HG02981 (cell line): ENCODE measurements at regions not wholly inside any gene's neighbourhood (a gene's known extent, or its start where the extent isn't known, plus 50 kb on each side); places are given as distances from the start of the nearest gene placed in this dataset.
"Not testable (repeated sequence)": the region's sequence is repeated elsewhere in the genome, so short reads cannot be mapped to it uniquely, and the experiment has no call there.

Source experiments
- ATAC-seq: cut with Tn5 transposase; IDR thresholded peaks from one replicate; pipeline ENCODE4 v1.9.1; 2021; ENCODE audit warnings: mild to moderate bottlenecking, moderate library complexity; ENCODE audit not compliant: unreplicated experiment

- ATAC-seq, result no peak
Observed at GRCh38 chr16:87041286-87041685, 275.9 kb downstream of the C16orf95 start.

GRCh38 chr16:87042551-87043230, 274.5 kb downstream of the C16orf95 start:
- ATAC-seq, result no peak

- no peak for ATAC-seq
Observed at GRCh38 chr16:87043231-87044031, 273.8 kb downstream of the C16orf95 start.

- no peak for ATAC-seq
Observed at GRCh38 chr16:87044032-87044382, 273.2 kb downstream of the C16orf95 start.

GRCh38 chr16:87044829-87045228, 272.4 kb downstream of the C16orf95 start:
- no peak for ATAC-seq

GRCh38 chr16:87045466-87046216, 271.6 kb downstream of the C16orf95 start:
- ATAC-seq, result no peak

- no peak for ATAC-seq
Observed at GRCh38 chr16:87046235-87046634, 271.0 kb downstream of the C16orf95 start.

GRCh38 chr16:87047221-87048037, 269.8 kb downstream of the C16orf95 start:
- no peak for ATAC-seq

GRCh38 chr16:87048038-87048729, 269.0 kb downstream of the C16orf95 start:
- no peak for ATAC-seq

- ATAC-seq, result no peak
Observed at GRCh38 chr16:87048730-87049115, 268.5 kb downstream of the C16orf95 start.

- ATAC-seq, result not testable (repeated sequence)
Observed at GRCh38 chr16:87049216-87049615, 268.0 kb downstream of the C16orf95 start.

GRCh38 chr16:87050142-87050541, 267.1 kb downstream of the C16orf95 start:
- no peak for ATAC-seq

- no peak for ATAC-seq
Observed at GRCh38 chr16:87051526-87052320, 265.5 kb downstream of the C16orf95 start.

- ATAC-seq, result no peak
Observed at GRCh38 chr16:87052506-87052905, 264.7 kb downstream of the C16orf95 start.

- no peak for ATAC-seq
Observed at GRCh38 chr16:87053016-87053982, 263.9 kb downstream of the C16orf95 start.

GRCh38 chr16:87054154-87054553, 263.0 kb downstream of the C16orf95 start:
- ATAC-seq, result no peak

GRCh38 chr16:87054856-87055255, 262.3 kb downstream of the C16orf95 start:
- ATAC-seq, result no peak

GRCh38 chr16:87056083-87056482, 261.1 kb downstream of the C16orf95 start:
- ATAC-seq, result no peak
